ENCODE measurements at regions not wholly inside any gene's neighbourhood (a gene's known extent, or its start where the extent isn't known, plus 50 kb on each side); places are given as distances from the start of the nearest gene placed in this dataset.

DNA sequence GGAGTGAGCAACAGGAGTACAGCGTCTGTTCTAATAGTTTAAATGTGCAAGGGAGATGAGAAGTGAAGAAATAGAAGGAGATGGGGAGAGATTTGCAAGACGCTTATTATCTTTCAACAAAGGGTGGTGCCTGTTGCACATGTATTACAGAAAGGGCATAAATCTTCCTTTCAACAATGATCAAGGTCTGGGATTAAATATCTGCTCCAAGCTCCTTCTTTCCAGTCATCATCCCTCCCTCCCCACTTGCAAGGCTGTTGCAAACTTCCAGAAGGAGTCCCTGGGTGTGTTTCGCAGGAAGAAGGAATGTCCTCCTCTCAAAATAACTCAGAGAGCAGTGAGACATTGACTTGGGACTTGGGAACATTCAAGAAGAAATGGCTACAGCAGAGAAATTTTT is 63.5 kb upstream of the MYCBP2 start:
- TF ChIP-seq, protein P1, sequence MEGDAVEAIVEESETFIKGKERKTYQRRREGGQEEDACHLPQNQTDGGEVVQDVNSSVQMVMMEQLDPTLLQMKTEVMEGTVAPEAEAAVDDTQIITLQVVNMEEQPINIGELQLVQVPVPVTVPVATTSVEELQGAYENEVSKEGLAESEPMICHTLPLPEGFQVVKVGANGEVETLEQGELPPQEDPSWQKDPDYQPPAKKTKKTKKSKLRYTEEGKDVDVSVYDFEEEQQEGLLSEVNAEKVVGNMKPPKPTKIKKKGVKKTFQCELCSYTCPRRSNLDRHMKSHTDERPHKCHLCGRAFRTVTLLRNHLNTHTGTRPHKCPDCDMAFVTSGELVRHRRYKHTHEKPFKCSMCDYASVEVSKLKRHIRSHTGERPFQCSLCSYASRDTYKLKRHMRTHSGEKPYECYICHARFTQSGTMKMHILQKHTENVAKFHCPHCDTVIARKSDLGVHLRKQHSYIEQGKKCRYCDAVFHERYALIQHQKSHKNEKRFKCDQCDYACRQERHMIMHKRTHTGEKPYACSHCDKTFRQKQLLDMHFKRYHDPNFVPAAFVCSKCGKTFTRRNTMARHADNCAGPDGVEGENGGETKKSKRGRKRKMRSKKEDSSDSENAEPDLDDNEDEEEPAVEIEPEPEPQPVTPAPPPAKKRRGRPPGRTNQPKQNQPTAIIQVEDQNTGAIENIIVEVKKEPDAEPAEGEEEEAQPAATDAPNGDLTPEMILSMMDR (IDR thresholded peaks at IDR 0.05; ENCODE audit: insufficient read depth, missing control alignments), result no peak
- DNase-seq (ENCODE audit: insufficient read length, low spot score), result no peak
- FAIRE-seq, result no peak

DNA sequence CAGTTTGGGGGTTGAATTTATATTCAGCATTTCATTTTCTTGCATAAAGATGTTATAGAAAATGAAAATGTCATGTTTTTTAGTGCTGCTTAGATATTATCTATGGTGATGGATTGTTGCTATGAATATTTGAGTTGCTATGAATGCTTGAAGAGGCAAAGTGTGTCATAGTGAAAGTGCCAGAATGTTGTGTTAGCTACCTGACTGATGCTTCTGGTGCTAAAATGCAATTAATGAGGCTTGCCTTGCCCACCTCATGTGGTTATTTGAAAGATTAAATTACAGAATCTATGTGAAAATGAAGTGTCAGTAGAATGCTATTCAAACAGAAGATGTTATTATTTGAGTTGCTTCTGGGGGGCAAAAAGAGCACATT is 62.7 kb upstream of the MYCBP2 start:
- TF ChIP-seq, protein P1 (IDR thresholded peaks at IDR 0.05; ENCODE audit: insufficient read depth, missing control alignments), result no peak
- FAIRE-seq (no peak), DNase-seq (ENCODE audit: insufficient read length, low spot score) (no peak)

DNA sequence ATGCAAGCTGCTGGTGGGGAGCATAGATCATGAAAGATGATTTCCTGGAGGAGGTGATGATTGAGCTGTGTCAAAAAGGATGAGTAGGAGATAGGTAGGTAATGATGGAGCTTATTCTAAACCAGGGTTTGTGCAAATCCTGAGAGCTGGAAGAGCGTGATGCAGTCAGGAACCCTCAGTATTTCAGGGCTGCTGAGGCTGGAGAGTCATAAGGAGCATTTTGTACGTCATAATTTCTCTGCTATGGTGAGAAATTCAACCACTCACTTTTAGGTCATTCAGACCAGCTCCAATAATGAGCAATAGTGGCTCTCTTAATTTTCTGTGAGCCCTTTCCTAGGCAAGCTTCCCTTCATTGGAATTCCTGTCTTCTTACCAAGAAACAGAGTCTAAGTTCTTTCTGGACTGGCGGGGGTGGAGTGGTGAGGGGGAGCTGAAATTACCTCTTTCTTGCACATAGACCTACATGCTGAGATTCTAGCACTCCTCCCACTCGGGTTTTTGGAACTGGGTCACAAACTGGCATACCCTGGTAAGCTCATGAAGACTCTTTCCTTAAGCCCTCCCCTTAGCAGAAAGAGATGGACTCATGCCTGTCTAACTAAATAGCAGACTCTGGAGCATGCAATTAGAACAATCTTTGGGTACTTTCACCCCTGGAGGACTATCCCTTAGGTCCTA is 62.2 kb upstream of the MYCBP2 start:
- no peak for DNase-seq (ENCODE audit: insufficient read length, low spot score)
- no peak for FAIRE-seq
- TF ChIP-seq, protein P1 (IDR thresholded peaks at IDR 0.05; ENCODE audit: insufficient read depth, missing control alignments), result no peak

DNA sequence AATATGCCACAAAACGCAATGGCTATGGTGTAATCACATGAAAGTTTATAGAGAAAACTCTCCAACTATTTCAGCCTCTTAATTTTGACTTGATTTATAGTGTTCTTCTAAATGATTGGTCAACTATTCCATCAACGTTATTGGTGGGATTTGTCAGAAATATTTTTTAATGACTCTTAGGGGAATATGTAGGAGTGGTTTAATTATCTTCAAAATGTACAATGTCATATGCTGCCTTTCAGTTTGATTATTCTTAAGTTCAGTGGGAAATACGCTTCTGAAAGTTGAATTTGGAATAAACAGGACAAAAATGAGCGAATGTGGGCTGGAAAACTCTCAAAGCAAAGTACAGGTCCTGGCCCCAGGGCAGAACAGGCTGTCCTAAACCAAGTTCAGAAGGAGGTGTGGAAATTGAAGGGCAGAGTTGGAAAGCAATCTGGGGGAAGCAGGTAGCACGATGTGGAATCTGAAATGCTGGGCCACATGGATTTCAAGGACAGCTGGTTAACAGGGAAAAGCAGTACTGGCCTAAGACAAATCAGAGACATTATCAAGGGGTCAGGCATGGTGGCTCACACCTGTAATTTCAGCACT is 60.8 kb upstream of the MYCBP2 start:
- TF ChIP-seq, protein P1 (IDR thresholded peaks at IDR 0.05; ENCODE audit: insufficient read depth, missing control alignments), result no peak
- no peak for FAIRE-seq
- no peak for DNase-seq (ENCODE audit: insufficient read length, low spot score)

DNA sequence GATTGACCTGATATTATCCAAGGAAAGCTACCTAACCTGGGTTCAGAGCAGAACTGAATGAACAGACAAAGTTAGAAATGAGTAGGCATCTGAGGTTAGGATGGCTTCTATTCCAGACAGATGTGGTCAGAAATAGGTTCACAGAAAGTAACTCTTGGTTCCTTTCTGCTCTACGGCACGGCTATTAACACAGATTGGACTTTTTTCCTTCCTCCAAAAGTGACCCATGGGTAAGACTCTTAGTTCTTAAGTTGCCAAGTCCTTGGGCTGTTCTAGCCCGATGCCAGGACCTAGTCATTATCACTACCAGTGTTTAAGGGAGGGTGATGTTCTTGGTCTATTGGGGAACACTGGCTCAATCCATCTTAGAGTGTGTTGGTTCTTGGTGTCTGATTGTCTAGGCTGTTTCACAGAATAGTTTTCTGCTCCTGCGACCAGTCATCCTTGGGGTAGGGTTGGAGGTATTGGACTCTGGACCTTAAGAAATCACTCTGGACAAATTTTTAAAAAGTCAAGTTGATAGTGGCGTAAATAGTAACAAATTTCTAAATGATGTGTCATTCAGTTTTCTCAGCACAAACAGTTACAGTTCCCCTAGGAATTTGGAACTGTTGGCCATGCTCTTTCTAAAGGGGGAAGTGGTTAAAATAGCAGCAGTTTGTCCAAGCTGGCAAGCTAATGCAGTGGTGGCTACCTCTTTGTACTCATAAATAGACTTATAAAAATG is 60.1 kb upstream of the MYCBP2 start:
- FAIRE-seq, result no peak
- TF ChIP-seq, protein P1 (IDR thresholded peaks at IDR 0.05; ENCODE audit: insufficient read depth, missing control alignments), result no peak
- DNase-seq (ENCODE audit: insufficient read length, low spot score), result no peak

DNA sequence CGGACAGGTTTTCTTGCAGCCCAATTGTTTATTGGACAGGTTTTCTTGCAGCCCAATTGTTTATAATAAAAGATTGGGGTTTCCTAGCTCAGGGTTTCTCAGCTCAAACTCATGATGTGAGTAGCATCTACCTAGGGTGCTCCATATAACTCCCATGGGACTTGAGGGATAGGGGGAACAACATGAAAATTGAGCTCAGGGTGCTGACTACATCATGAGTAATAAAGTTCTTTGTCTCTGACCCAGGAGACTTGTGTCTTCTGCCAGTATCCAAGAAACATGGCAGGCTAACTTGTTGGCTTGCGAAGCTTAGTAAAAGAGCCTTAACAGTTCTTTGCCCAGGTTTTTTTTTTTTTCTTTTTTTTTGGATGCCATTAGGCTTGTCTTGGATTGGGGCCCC is 59.2 kb upstream of the MYCBP2 start:
- no peak for FAIRE-seq
- no peak for DNase-seq (ENCODE audit: insufficient read length, low spot score)
- TF ChIP-seq, protein P1 (IDR thresholded peaks at IDR 0.05; ENCODE audit: insufficient read depth, missing control alignments), result no peak

DNA sequence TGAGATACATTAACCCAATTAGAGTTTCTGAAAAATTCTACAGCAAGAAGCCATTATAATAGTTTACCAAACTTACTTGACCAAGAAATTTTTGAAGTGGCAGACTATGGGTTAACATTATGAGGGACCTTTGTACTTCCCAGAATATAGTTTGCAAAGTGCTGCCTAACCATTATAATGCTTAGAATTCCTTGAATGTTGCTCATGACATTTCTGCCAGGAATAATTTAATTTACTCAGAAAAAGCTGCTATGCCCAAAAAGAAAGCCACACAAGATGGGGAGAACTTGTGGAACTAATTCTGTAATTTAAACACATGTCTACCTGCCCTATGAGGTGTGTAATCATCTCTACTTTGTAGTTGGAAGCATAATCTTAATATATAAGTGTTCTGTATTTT is 58.1 kb upstream of the MYCBP2 start:
- TF ChIP-seq, protein P1 (IDR thresholded peaks at IDR 0.05; ENCODE audit: insufficient read depth, missing control alignments), result no peak
- no peak for DNase-seq (ENCODE audit: insufficient read length, low spot score)
- no peak for FAIRE-seq

All from D721Med (cell line).